ENCODE measurements at regions not wholly inside any gene's neighbourhood (a gene's known extent, or its start where the extent isn't known, plus 50 kb on each side); places are given as distances from the start of the nearest gene placed in this dataset.
"Not testable (repeated sequence)": the region's sequence is repeated elsewhere in the genome, so short reads cannot be mapped to it uniquely, and the experiment has no call there.

- DNase-seq (ENCODE audit: low read depth) = no peak
- no peak for TF ChIP-seq CTCF (conservative IDR thresholded peaks at IDR 0.05; ENCODE audit: low read length)
- no peak overlapping the region for H3K4me3 ChIP-seq (ENCODE audit: low read length)
These were observed 214.3 kb downstream of the OXSM start for GRCh38 chr3:26004172-26004571.

GRCh38 chr3:26011276-26011675 is 221.4 kb downstream of the OXSM start:
- no peak overlapping the region for H3K4me3 ChIP-seq (ENCODE audit: low read length)
- TF ChIP-seq CTCF (conservative IDR thresholded peaks at IDR 0.05; ENCODE audit: low read length) = no peak
- no peak for DNase-seq (ENCODE audit: low read depth)

- TF ChIP-seq CTCF (conservative IDR thresholded peaks at IDR 0.05; ENCODE audit: low read length) = no peak
- no peak for DNase-seq (ENCODE audit: low read depth)
- no peak overlapping the region for H3K4me3 ChIP-seq (ENCODE audit: low read length)
These were observed 222.4 kb downstream of the OXSM start for GRCh38 chr3:26012241-26012745.

- H3K4me3 ChIP-seq (ENCODE audit: low read length) = no peak overlapping the region
- DNase-seq (ENCODE audit: low read depth) = no peak
- no peak for TF ChIP-seq CTCF (conservative IDR thresholded peaks at IDR 0.05; ENCODE audit: low read length)
These were observed 225.9 kb downstream of the OXSM start for GRCh38 chr3:26015752-26016151.

- no peak for TF ChIP-seq CTCF (conservative IDR thresholded peaks at IDR 0.05; ENCODE audit: low read length)
- no peak overlapping the region for H3K4me3 ChIP-seq (ENCODE audit: low read length)
- no peak for DNase-seq (ENCODE audit: low read depth)
These were observed 229.0 kb downstream of the OXSM start for GRCh38 chr3:26018889-26019288.

GRCh38 chr3:26024206-26024605 is 234.3 kb downstream of the OXSM start:
- not testable (repeated sequence) for H3K4me3 ChIP-seq (ENCODE audit: low read length)

GRCh38 chr3:26029321-26029720 is 239.4 kb downstream of the OXSM start:
- DNase-seq (ENCODE audit: low read depth) = no peak
- no peak for TF ChIP-seq CTCF (conservative IDR thresholded peaks at IDR 0.05; ENCODE audit: low read length)
- H3K4me3 ChIP-seq (ENCODE audit: low read length) = no peak overlapping the region

More at GRCh38 chr3:26024206-26024605, 234.3 kb downstream of the OXSM start:
- DNase-seq (ENCODE audit: low read depth) = not testable (repeated sequence)

GRCh38 chr3:26042126-26042525 is 252.2 kb downstream of the OXSM start:
- H3K4me3 ChIP-seq (ENCODE audit: low read length); DNase-seq (ENCODE audit: low read depth): not testable (repeated sequence)
